ENCODE measurements at regions not wholly inside any gene's neighbourhood (a gene's known extent, or its start where the extent isn't known, plus 50 kb on each side); places are given as distances from the start of the nearest gene placed in this dataset.
"Not testable (repeated sequence)": the region's sequence is repeated elsewhere in the genome, so short reads cannot be mapped to it uniquely, and the experiment has no call there.

- DNase-seq (ENCODE audit: low read depth in 1 of 2, low spot score in 1 of 2) = no peak
- TF ChIP-seq, protein P1, sequence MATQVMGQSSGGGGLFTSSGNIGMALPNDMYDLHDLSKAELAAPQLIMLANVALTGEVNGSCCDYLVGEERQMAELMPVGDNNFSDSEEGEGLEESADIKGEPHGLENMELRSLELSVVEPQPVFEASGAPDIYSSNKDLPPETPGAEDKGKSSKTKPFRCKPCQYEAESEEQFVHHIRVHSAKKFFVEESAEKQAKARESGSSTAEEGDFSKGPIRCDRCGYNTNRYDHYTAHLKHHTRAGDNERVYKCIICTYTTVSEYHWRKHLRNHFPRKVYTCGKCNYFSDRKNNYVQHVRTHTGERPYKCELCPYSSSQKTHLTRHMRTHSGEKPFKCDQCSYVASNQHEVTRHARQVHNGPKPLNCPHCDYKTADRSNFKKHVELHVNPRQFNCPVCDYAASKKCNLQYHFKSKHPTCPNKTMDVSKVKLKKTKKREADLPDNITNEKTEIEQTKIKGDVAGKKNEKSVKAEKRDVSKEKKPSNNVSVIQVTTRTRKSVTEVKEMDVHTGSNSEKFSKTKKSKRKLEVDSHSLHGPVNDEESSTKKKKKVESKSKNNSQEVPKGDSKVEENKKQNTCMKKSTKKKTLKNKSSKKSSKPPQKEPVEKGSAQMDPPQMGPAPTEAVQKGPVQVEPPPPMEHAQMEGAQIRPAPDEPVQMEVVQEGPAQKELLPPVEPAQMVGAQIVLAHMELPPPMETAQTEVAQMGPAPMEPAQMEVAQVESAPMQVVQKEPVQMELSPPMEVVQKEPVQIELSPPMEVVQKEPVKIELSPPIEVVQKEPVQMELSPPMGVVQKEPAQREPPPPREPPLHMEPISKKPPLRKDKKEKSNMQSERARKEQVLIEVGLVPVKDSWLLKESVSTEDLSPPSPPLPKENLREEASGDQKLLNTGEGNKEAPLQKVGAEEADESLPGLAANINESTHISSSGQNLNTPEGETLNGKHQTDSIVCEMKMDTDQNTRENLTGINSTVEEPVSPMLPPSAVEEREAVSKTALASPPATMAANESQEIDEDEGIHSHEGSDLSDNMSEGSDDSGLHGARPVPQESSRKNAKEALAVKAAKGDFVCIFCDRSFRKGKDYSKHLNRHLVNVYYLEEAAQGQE (IDR thresholded peaks at IDR 0.05; ENCODE audit: insufficient replicate concordance, low read depth) = no peak
- TF ChIP-seq POLR2AphosphoS5 (IDR thresholded peaks at IDR 0.05; ENCODE audit: low read depth) (no peak), CTCF (IDR thresholded peaks at IDR 0.05; ENCODE audit: insufficient read depth, low read length) (no peak), GABPA (IDR thresholded peaks at IDR 0.05; ENCODE audit: low read depth) (no peak), SPI1 (IDR thresholded peaks at IDR 0.05; ENCODE audit: borderline replicate concordance, low read depth) (no peak)
- H3K4me3 ChIP-seq (replicated peaks; ENCODE audit: insufficient read depth, low read length) = no peak overlapping the region
- no peaks in the 10 kb centered on the region for H3K27me3 ChIP-seq (ENCODE audit: insufficient read depth, poor library complexity, severe bottlenecking)
- H3K27ac ChIP-seq (replicated peaks) = no peak overlapping the region
These were observed 844.7 kb downstream of the MCTP2 start for GRCh38 chr15:95075792-95076677.

- no peak overlapping the region for H3K27ac ChIP-seq (replicated peaks)
- H3K27me3 ChIP-seq (ENCODE audit: insufficient read depth, poor library complexity, severe bottlenecking) = no peaks in the 10 kb centered on the region
- H3K4me3 ChIP-seq (replicated peaks; ENCODE audit: insufficient read depth, low read length) = no peak overlapping the region
- no peak for DNase-seq (ENCODE audit: low read depth in 1 of 2, low spot score in 1 of 2)
- TF ChIP-seq SPI1 (IDR thresholded peaks at IDR 0.05; ENCODE audit: borderline replicate concordance, low read depth) (no peak), CTCF (IDR thresholded peaks at IDR 0.05; ENCODE audit: insufficient read depth, low read length) (no peak), GABPA (IDR thresholded peaks at IDR 0.05; ENCODE audit: low read depth) (no peak), POLR2AphosphoS5 (IDR thresholded peaks at IDR 0.05; ENCODE audit: low read depth) (no peak)
- TF ChIP-seq, protein P1 (IDR thresholded peaks at IDR 0.05; ENCODE audit: insufficient replicate concordance, low read depth) = no peak
These were observed 845.3 kb downstream of the MCTP2 start for GRCh38 chr15:95076678-95076990.

DNA sequence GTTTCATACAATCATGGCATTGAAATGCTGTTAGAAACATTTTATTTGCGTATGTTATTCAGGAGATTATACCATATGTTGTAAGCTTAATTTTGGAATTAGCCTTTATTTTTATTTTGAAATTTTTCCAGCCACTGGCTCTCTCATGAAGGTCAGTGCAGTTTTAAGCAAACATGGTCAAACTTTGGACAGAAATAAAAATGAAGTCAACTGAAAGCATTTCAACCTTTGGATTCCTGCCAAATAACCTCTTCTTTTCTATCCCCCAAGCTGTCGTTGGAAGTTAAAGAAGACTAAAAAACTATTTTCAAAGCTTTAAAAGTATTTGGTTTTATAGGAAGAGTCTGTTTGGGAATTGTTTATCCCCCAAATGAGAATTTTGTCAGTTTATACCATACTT is 846.6 kb downstream of the MCTP2 start:
- Histone ChIP-seq H3K27ac (replicated peaks) (no peak overlapping the region), H3K4me3 (replicated peaks; ENCODE audit: insufficient read depth, low read length) (no peak overlapping the region), H3K27me3 (ENCODE audit: insufficient read depth, poor library complexity, severe bottlenecking) (no peaks in the 10 kb centered on the region)
- DNase-seq (ENCODE audit: low read depth in 1 of 2, low spot score in 1 of 2) = no peak
- no peak for TF ChIP-seq CTCF (IDR thresholded peaks at IDR 0.05; ENCODE audit: insufficient read depth, low read length)
- no peak for TF ChIP-seq GABPA (IDR thresholded peaks at IDR 0.05; ENCODE audit: low read depth)
- no peak for TF ChIP-seq SPI1 (IDR thresholded peaks at IDR 0.05; ENCODE audit: borderline replicate concordance, low read depth)
- TF ChIP-seq, protein P1 (IDR thresholded peaks at IDR 0.05; ENCODE audit: insufficient replicate concordance, low read depth) = no peak
- TF ChIP-seq POLR2AphosphoS5 (IDR thresholded peaks at IDR 0.05; ENCODE audit: low read depth) = no peak

DNA sequence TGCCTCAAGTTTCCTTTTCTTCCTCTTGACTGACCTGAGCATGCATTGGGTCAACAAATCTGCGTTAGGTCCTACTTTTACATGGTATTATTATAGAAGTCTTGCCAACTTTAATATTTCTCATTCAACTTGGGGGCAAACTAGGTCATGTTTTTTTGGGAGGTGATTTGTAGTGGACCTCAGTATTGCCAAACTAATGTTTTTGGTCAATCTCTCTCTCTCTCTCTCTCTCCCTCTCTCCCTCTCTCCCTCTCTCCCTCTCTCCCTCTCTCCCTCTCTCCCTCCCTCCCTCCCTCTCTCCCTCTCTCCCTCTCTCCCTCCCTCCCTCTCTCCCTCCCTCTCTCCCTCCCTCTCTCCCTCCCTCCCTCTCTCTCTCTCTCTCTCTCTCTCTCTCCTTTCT is 848.9 kb downstream of the MCTP2 start:
- H3K4me3 ChIP-seq (replicated peaks; ENCODE audit: insufficient read depth, low read length); H3K27me3 ChIP-seq (ENCODE audit: insufficient read depth, poor library complexity, severe bottlenecking); DNase-seq (ENCODE audit: low read depth in 1 of 2, low spot score in 1 of 2); H3K27ac ChIP-seq (replicated peaks): not testable (repeated sequence)
